ENCODE measurements at regions not wholly inside any gene's neighbourhood (a gene's known extent, or its start where the extent isn't known, plus 50 kb on each side); places are given as distances from the start of the nearest gene placed in this dataset.

DNA sequence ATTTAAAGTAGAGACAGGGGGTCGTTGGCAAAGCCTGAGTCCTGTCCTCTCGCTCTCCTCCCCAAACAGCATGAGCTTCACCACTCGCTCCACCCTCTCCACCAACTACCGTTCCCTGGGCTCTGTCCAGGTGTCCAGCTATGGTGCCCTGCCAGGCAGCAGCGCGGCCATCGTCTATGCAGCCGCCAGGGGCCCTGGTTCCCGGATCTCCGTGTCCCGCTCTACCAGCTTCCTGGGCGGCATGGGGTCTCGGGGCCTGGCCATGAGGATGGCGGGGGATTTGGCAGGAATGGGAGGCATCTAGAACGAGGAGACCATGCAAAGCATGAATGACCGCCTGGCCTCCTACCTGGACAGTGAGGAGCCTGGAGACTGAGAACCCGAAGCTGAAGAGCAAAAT, 1117.2 kb upstream of the MIR17HG start:
- H4K8ac ChIP-seq (ENCODE audit: low read depth in 2 of 2, low read length in 2 of 2): no peak overlapping the region
- ATAC-seq (ENCODE audit: low read depth) (no peak), DNase-seq (no peak)
- no peaks in the 10 kb centered on the region for H3K79me1 ChIP-seq (ENCODE audit: low read depth in 1 of 2, low read length in 2 of 2)
- no peak overlapping the region for H2BK5ac ChIP-seq (ENCODE audit: low read depth, low read length, poor library complexity, severe bottlenecking)
- dilution Hi-C loops (cut with HindIII; ENCODE audit: low sequenced_read_pairs, unreplicated experiment) (no loop called here), in situ Hi-C loops (cut with MboI; ENCODE audit: low sequenced_read_pairs) (no loop called here), intact Hi-C loops (cut with micrococcal nuclease) (no loop called here)
- ChIA-PET POLR2A (ENCODE audit: unreplicated experiment) (no interaction called here), CTCF (no interaction called here)
- no peaks in the 10 kb centered on the region for H3K4me1 ChIP-seq (ENCODE audit: control insufficient read depth, insufficient read depth, low read length)
- no peak overlapping the region for H3K14ac ChIP-seq (replicated peaks; ENCODE audit: low read depth, low read length)
- BruUV-seq (replicated peaks): no TSS peak
- no peak overlapping the region for H4K5ac ChIP-seq (ENCODE audit: low read depth, low read length)
- H2AK5ac ChIP-seq (ENCODE audit: low read depth, low read length): no peak overlapping the region
- H3K18ac ChIP-seq (ENCODE audit: low read depth, low read length): no peak overlapping the region
- no peak overlapping the region for H2BK15ac ChIP-seq (ENCODE audit: low read depth, low read length)
- H3K27ac ChIP-seq (ENCODE audit: insufficient read depth, low read length): no peak overlapping the region
- no peak overlapping the region for H3K9ac ChIP-seq (ENCODE audit: low read depth, low read length)
- TF ChIP-seq MAZ (IDR thresholded peaks at IDR 0.05; ENCODE audit: borderline replicate concordance, low read depth, low read length) (no peak), SMC3 (IDR thresholded peaks at IDR 0.05; ENCODE audit: low read depth, low read length) (no peak), MAFK (IDR thresholded peaks at IDR 0.05; ENCODE audit: low read depth, low read length) (no peak), FOS (IDR thresholded peaks at IDR 0.05; ENCODE audit: low read depth, low read length) (no peak), CEBPB (IDR thresholded peaks at IDR 0.05; ENCODE audit: low read depth, low read length) (no peak), RFX5 (IDR thresholded peaks at IDR 0.05; ENCODE audit: low read depth, low read length) (no peak), MXI1 (IDR thresholded peaks at IDR 0.05; ENCODE audit: borderline replicate concordance, low read depth, low read length) (no peak), RAD21 (IDR thresholded peaks at IDR 0.05; ENCODE audit: low read length) (no peak)
- TF ChIP-seq, protein P1, sequence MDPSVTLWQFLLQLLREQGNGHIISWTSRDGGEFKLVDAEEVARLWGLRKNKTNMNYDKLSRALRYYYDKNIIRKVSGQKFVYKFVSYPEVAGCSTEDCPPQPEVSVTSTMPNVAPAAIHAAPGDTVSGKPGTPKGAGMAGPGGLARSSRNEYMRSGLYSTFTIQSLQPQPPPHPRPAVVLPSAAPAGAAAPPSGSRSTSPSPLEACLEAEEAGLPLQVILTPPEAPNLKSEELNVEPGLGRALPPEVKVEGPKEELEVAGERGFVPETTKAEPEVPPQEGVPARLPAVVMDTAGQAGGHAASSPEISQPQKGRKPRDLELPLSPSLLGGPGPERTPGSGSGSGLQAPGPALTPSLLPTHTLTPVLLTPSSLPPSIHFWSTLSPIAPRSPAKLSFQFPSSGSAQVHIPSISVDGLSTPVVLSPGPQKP (IDR thresholded peaks at IDR 0.05; ENCODE audit: borderline replicate concordance, low read depth, low read length): no peak
- H2AFZ ChIP-seq (replicated peaks; ENCODE audit: low read length, poor library complexity): no peak overlapping the region
- H2BK20ac ChIP-seq (ENCODE audit: low read depth, low read length): no peak overlapping the region
- no peaks in the 10 kb centered on the region for H3K36me3 ChIP-seq (ENCODE audit: control insufficient read depth, insufficient read depth, low read length)
- H3K9me1 ChIP-seq (ENCODE audit: insufficient read depth, low read length): no peaks in the 10 kb centered on the region
- H3K4me2 ChIP-seq (ENCODE audit: low read depth, low read length): no peak overlapping the region
- H4K91ac ChIP-seq (ENCODE audit: insufficient read depth, low read depth, low read length): no peak overlapping the region
- no peak overlapping the region for H2BK120ac ChIP-seq (ENCODE audit: low read depth, low read length)
- 72% methylated on average over 10 of the region's 17 CpGs; no CpG with 5 or more reads in 1 of the 2 experiments for WGBS, 2 experiments (ENCODE audit: extremely low coverage in 2 of 2, insufficient read length in 1 of 2)
- H3K9me3 ChIP-seq (ENCODE audit: control insufficient read depth, insufficient read depth, low read length): no peaks in the 10 kb centered on the region; the same call in 1 of the 2 replicates
- no peak overlapping the region for H3K23ac ChIP-seq (ENCODE audit: low read depth, low read length)
- H3K27me3 ChIP-seq (ENCODE audit: control insufficient read depth, insufficient read depth, low read length): no peaks in the 10 kb centered on the region
- no peak overlapping the region for H3K56ac ChIP-seq (ENCODE audit: extremely low read depth, insufficient read depth, low read length)
- no peak overlapping the region for H3K4me3 ChIP-seq (ENCODE audit: insufficient read depth, low read depth, low read length)
- H2AK9ac ChIP-seq (replicated peaks; ENCODE audit: low read depth, low read length, poor library complexity): no peak overlapping the region
- H3K4ac ChIP-seq (ENCODE audit: low read depth, low read length): no peak overlapping the region
- H4K20me1 ChIP-seq (ENCODE audit: insufficient read depth, low read length): no peaks in the 10 kb centered on the region

Measured in IMR-90 (cell line).